HepG2 (cell line): ENCODE measurements at regions not wholly inside any gene's neighbourhood (a gene's known extent, or its start where the extent isn't known, plus 50 kb on each side); places are given as distances from the start of the nearest gene placed in this dataset.

Experiments used
- ATAC-seq: fragments of 200-7000 bp; cut with Tn5 transposase; 3 replicates; pipeline ENCODE4 v1.9.1; 2020; ENCODE audit warnings: mild to moderate bottlenecking, moderate library complexity
- BruUV-seq: library from RNA; stranded (reverse); fragments of 400-500 nt; replicated peaks from 2 replicates; lab custom pipeline; 2021; lab: Mats Ljungman, UMichigan
- CTCF ChIA-PET: fragments of 300-600 bp; formaldehyde crosslinking; extraction: SDS; loops from one replicate; lab custom pipeline; 2021; ENCODE audit warnings: low total read pairs, inconsistent platforms, low intra/inter-chr PET ratio; lab: Yijun Ruan, JAX
- POLR2A ChIA-PET: fragments of 350-600 bp; sonication (Branson Sonifier 250); formaldehyde crosslinking; loops from one replicate; lab custom pipeline; 2020; ENCODE audit warnings: antibody characterized with exemption, inconsistent platforms; lab: Yijun Ruan, JAX
- DNase-seq: peaks from one replicate; pipeline ENCODE4 v3.0.0-alpha.2; 2015; ENCODE audit warnings: low spot score
- FAIRE-seq: peaks from 3 replicates; lab custom pipeline; 2011; peaks lifted over from hg19 to GRCh38; lab: Jason Lieb, UNC
- H2AFZ ChIP-seq: one replicate; pipeline ENCODE4 v1.6.1; 2011; ENCODE audit warnings: low read length, inconsistent platforms
- H3K27ac ChIP-seq: fragments of 300-600 bp; 3 replicates; pipeline ENCODE4 v1.8.0; 2011; ENCODE audit warnings: mixed run types, mild to moderate bottlenecking, mixed read lengths, low read length, inconsistent platforms; ENCODE audit not compliant: insufficient read depth; ENCODE audit errors: extremely low read length
- H3K27me3 ChIP-seq, 2 experiments: fragments of 200-600 bp in 1 of 2; 2 replicates in 1 of 2; 3 replicates in 1 of 2; pipeline versions ENCODE4 v1.6.0 to v1.8.0; 2011; ENCODE audit warnings: low read length in 2 of 2, mild to moderate bottlenecking in 2 of 2, moderate library complexity in 2 of 2, inconsistent platforms in 1 of 2; ENCODE audit not compliant: insufficient read depth in 2 of 2, control insufficient read depth in 1 of 2
- H3K36me3 ChIP-seq, 2 experiments: fragments of 200-600 bp in 1 of 2; replicated peaks in 1 of 2; 2 replicates in 1 of 2; 3 replicates in 1 of 2; pipeline versions ENCODE4 v1.5.1 to v1.8.0; 2011; ENCODE audit warnings: low read length in 2 of 2, inconsistent platforms in 1 of 2; ENCODE audit not compliant: insufficient read depth in 2 of 2, control insufficient read depth in 1 of 2
- H3K4me1 ChIP-seq: 2 replicates; pipeline ENCODE4 v1.5.1; 2012; ENCODE audit warnings: low read length, inconsistent platforms; ENCODE audit not compliant: insufficient read depth
- H3K4me2 ChIP-seq: 2 replicates; pipeline ENCODE4 v1.6.0; 2011; ENCODE audit warnings: low read depth, low read length, inconsistent platforms
- H3K4me3 ChIP-seq, 3 experiments: fragments of 200-600 bp in 1 of 3; sonication (generic), shearing (Covaris generic) in 1 of 3; replicated peaks in 1 of 3; 2 replicates each; pipeline ENCODE4 v1.5.1; 2011 to 2016; ENCODE audit warnings: low read length in 3 of 3, inconsistent platforms in 2 of 3, low read depth in 2 of 3, mild to moderate bottlenecking in 2 of 3, control low read depth in 1 of 3, mixed read lengths in 1 of 3; ENCODE audit not compliant: insufficient read depth in 1 of 3
- H3K79me2 ChIP-seq: one replicate; pipeline ENCODE4 v1.6.1; 2011; ENCODE audit warnings: low read length, inconsistent platforms; ENCODE audit not compliant: insufficient read depth
- H3K9ac ChIP-seq: 2 replicates; pipeline ENCODE4 v1.6.0; 2011; ENCODE audit warnings: mild to moderate bottlenecking, low read depth, low read length, inconsistent platforms; ENCODE audit not compliant: insufficient read depth
- H3K9me3 ChIP-seq: 2 replicates; pipeline ENCODE4 v1.5.1; 2012; ENCODE audit warnings: mild to moderate bottlenecking, low read length
- H4K20me1 ChIP-seq: 2 replicates; pipeline ENCODE4 v1.6.0; 2011; ENCODE audit warnings: inconsistent platforms, mild to moderate bottlenecking, low read length, moderate library complexity; ENCODE audit not compliant: insufficient read depth
- FOXK2 ChIP-seq: fragments of 450-650 bp; IDR thresholded peaks from 2 replicates; pipeline ENCODE4 v1.6.1; 2016
- MTERF4 ChIP-seq: sonication (generic); formaldehyde crosslinking; IDR thresholded peaks from 2 replicates; pipeline ENCODE4 v1.8.0; 2023; ENCODE audit warnings: mild to moderate bottlenecking, missing genetic modification reagents
- POLR2A ChIP-seq, 2 experiments: IDR thresholded peaks; 2 replicates each; pipeline ENCODE4 v1.6.1; 2011; ENCODE audit warnings: low read depth in 2 of 2, low read length in 2 of 2, mild to moderate bottlenecking in 1 of 2, moderate library complexity in 1 of 2; ENCODE audit not compliant: insufficient read depth in 1 of 2
- ZBTB33 ChIP-seq: sonication (generic); formaldehyde crosslinking; IDR thresholded peaks from 2 replicates; pipeline ENCODE4 v1.4.0; 2020; ENCODE audit warnings: missing genetic modification reagents
- ZNF354B ChIP-seq: sonication (generic); formaldehyde crosslinking; IDR thresholded peaks from 2 replicates; pipeline ENCODE4 v1.8.0; 2022; ENCODE audit warnings: mild to moderate bottlenecking, missing genetic modification reagents
- ZNF660 ChIP-seq: sonication (generic); formaldehyde crosslinking; IDR thresholded peaks from 2 replicates; pipeline ENCODE4 v1.5.1; 2020; ENCODE audit warnings: mild to moderate bottlenecking, low read depth, missing genetic modification reagents, borderline replicate concordance
- ZNF784 ChIP-seq: sonication (generic); formaldehyde crosslinking; IDR thresholded peaks from 2 replicates; pipeline ENCODE4 v1.5.1; 2020; ENCODE audit warnings: missing genetic modification reagents, mild to moderate bottlenecking, borderline replicate concordance
- WGBS: methylation state at CpG from one replicate; pipeline ENCODE4 v1.1.6; 2017; ENCODE audit warnings: low lambda C conversion rate; 5-methylcytosine and 5-hydroxymethylcytosine counted together
- in situ Hi-C: cut with HindIII; loops from 2 replicates; pipeline ENCODE4 v1.10.0; 2017; ENCODE audit warnings: low pct_unique_long_range_greater_than_20kb; ENCODE audit not compliant: extremely low pct_ligation_motif_present
- intact Hi-C: fragments of 100-400 bp; cut with micrococcal nuclease; formaldehyde crosslinking; loops from one replicate; pipeline ENCODE4 v1.10.0; 2022; ENCODE audit not compliant: unreplicated experiment

- H3K79me2 ChIP-seq: no peaks in the 10 kb centered on the region
- ATAC-seq (no peak), DNase-seq (no peak), FAIRE-seq (no peak)
- no peaks in the 10 kb centered on the region for H3K4me1 ChIP-seq
- CTCF ChIA-PET: no interaction called here
- H3K36me3 ChIP-seq: no peaks in the 10 kb centered on the region
- H4K20me1 ChIP-seq: no peaks in the 10 kb centered on the region
- 13% methylated on average over 3 of the region's 3 CpGs for WGBS
- no peak overlapping the region for H3K9ac ChIP-seq
- no peak overlapping the region for H3K4me2 ChIP-seq
- in situ Hi-C loops: no loop called here
- H3K27ac ChIP-seq: no peak overlapping the region
- no peak overlapping the region for H2AFZ ChIP-seq
- no peaks in the 10 kb centered on the region for H3K27me3 ChIP-seq
- H3K9me3 ChIP-seq: peaks cover 73% of the 10 kb centered on the region
- no peak for TF ChIP-seq POLR2A (IDR thresholded peaks at IDR 0.05; ENCODE audit: insufficient read depth in 1 of 2, low read depth in 2 of 2, low read length in 2 of 2)
- TF ChIP-seq FOXK2: no peak
- no peak for TF ChIP-seq ZNF354B (CRISPR knock-in tag)
- no peak for TF ChIP-seq ZNF784
- no peak for TF ChIP-seq ZBTB33 (CRISPR knock-in tag)
- no peak for TF ChIP-seq MTERF4 (CRISPR knock-in tag)
- no peak for TF ChIP-seq ZNF660 (CRISPR knock-in tag)
- no TSS peak for BruUV-seq
- no peak overlapping the region for H3K4me3 ChIP-seq
- POLR2A ChIA-PET: no interaction called here
- intact Hi-C loops: no loop called here
Measured at GRCh38 chr21:28439788-28440187, 552.9 kb downstream of the LTN1 start.
